ENCODE measurements at regions not wholly inside any gene's neighbourhood (a gene's known extent, or its start where the extent isn't known, plus 50 kb on each side); places are given as distances from the start of the nearest gene placed in this dataset.

DNA sequence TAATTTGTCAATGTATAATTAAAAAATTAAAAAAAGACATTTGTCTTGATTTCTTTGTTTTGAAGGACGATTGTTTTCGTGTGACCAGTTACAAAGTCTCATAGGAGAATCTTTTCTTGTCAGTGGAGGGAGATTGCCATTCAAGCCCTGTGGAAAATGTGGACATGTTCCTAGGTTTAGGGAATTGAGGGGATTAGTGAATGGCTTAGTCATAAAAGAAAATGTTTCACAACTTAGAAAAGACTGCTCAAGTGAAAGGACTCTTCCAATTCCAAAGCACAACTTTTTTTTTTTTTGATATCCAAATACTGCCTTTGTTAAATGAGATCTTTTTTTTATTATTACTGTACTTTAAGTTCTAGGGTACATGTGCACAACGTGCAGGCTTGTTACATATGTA lies 140.7 kb upstream of the HABP2 start:
- Histone ChIP-seq H3K9me3 (ENCODE audit: control insufficient read depth, insufficient read depth, low read depth, low read length) (no peaks in the 10 kb centered on the region), H3K4me1 (ENCODE audit: control insufficient read depth, insufficient read depth, low read length) (no peaks in the 10 kb centered on the region), H3K36me3 (ENCODE audit: control insufficient read depth in 2 of 2, insufficient read depth in 1 of 2, low read length in 2 of 2) (no peaks in the 10 kb centered on the region), H3K4me3 (ENCODE audit: low read depth, low read length) (no peak overlapping the region), H3K27ac (ENCODE audit: extremely low read depth, low read depth, low read length) (no peak overlapping the region)
- POLR2A ChIA-PET: no interaction called here
- TF ChIP-seq ZNF529 (tag by site-specific recombination; IDR thresholded peaks at IDR 0.05; ENCODE audit: insufficient replicate concordance): no peak
- no peak for TF ChIP-seq GFI1B (tag by site-specific recombination; IDR thresholded peaks at IDR 0.05)
- no peak for TF ChIP-seq SCRT2 (tag by site-specific recombination; IDR thresholded peaks at IDR 0.05)
- TF ChIP-seq, protein P1, sequence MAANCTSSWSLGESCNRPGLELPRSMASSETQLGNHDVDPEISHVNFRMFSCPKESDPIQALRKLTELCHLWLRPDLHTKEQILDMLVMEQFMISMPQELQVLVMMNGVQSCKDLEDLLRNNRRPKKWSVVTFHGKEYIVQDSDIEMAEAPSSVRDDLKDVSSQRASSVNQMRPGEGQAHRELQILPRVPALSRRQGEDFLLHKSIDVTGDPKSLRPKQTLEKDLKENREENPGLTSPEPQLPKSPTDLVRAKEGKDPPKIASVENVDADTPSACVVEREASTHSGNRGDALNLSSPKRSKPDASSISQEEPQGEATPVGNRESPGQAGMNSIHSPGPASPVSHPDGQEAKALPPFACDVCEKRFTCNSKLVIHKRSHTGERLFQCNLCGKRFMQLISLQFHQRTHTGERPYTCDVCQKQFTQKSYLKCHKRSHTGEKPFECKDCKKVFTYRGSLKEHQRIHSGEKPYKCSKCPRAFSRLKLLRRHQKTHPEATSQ (tag by site-specific recombination; IDR thresholded peaks at IDR 0.05): no peak
- TF ChIP-seq, protein P2, sequence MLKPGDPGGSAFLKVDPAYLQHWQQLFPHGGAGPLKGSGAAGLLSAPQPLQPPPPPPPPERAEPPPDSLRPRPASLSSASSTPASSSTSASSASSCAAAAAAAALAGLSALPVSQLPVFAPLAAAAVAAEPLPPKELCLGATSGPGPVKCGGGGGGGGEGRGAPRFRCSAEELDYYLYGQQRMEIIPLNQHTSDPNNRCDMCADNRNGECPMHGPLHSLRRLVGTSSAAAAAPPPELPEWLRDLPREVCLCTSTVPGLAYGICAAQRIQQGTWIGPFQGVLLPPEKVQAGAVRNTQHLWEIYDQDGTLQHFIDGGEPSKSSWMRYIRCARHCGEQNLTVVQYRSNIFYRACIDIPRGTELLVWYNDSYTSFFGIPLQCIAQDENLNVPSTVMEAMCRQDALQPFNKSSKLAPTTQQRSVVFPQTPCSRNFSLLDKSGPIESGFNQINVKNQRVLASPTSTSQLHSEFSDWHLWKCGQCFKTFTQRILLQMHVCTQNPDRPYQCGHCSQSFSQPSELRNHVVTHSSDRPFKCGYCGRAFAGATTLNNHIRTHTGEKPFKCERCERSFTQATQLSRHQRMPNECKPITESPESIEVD (tag by site-specific recombination; IDR thresholded peaks at IDR 0.05): no peak
- TF ChIP-seq, protein P3, sequence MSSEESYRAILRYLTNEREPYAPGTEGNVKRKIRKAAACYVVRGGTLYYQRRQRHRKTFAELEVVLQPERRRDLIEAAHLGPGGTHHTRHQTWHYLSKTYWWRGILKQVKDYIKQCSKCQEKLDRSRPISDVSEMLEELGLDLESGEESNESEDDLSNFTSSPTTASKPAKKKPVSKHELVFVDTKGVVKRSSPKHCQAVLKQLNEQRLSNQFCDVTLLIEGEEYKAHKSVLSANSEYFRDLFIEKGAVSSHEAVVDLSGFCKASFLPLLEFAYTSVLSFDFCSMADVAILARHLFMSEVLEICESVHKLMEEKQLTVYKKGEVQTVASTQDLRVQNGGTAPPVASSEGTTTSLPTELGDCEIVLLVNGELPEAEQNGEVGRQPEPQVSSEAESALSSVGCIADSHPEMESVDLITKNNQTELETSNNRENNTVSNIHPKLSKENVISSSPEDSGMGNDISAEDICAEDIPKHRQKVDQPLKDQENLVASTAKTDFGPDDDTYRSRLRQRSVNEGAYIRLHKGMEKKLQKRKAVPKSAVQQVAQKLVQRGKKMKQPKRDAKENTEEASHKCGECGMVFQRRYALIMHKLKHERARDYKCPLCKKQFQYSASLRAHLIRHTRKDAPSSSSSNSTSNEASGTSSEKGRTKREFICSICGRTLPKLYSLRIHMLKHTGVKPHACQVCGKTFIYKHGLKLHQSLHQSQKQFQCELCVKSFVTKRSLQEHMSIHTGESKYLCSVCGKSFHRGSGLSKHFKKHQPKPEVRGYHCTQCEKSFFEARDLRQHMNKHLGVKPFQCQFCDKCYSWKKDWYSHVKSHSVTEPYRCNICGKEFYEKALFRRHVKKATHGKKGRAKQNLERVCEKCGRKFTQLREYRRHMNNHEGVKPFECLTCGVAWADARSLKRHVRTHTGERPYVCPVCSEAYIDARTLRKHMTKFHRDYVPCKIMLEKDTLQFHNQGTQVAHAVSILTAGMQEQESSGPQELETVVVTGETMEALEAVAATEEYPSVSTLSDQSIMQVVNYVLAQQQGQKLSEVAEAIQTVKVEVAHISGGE (tag by site-specific recombination; conservative IDR thresholded peaks at IDR 0.05; ENCODE audit: low read depth): no peak
- TF ChIP-seq, protein P4, sequence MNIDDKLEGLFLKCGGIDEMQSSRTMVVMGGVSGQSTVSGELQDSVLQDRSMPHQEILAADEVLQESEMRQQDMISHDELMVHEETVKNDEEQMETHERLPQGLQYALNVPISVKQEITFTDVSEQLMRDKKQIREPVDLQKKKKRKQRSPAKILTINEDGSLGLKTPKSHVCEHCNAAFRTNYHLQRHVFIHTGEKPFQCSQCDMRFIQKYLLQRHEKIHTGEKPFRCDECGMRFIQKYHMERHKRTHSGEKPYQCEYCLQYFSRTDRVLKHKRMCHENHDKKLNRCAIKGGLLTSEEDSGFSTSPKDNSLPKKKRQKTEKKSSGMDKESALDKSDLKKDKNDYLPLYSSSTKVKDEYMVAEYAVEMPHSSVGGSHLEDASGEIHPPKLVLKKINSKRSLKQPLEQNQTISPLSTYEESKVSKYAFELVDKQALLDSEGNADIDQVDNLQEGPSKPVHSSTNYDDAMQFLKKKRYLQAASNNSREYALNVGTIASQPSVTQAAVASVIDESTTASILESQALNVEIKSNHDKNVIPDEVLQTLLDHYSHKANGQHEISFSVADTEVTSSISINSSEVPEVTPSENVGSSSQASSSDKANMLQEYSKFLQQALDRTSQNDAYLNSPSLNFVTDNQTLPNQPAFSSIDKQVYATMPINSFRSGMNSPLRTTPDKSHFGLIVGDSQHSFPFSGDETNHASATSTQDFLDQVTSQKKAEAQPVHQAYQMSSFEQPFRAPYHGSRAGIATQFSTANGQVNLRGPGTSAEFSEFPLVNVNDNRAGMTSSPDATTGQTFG (tag by site-specific recombination; IDR thresholded peaks at IDR 0.05; ENCODE audit: borderline replicate concordance): no peak
- TF ChIP-seq HOXA7 (CRISPR knock-in tag; IDR thresholded peaks at IDR 0.05; ENCODE audit: borderline replicate concordance): no peak
- TF ChIP-seq BCL11A (tag by site-specific recombination; IDR thresholded peaks at IDR 0.05; ENCODE audit: low read depth): no peak
- no peak for TF ChIP-seq ZNF221 (tag by site-specific recombination; IDR thresholded peaks at IDR 0.05; ENCODE audit: borderline replicate concordance)
- no peak for TF ChIP-seq ZNF341 (tag by site-specific recombination; IDR thresholded peaks at IDR 0.05; ENCODE audit: low read depth)
- TF ChIP-seq ZNF707 (tag by site-specific recombination; IDR thresholded peaks at IDR 0.05): no peak
- no peak for TF ChIP-seq ZNF549 (tag by site-specific recombination; IDR thresholded peaks at IDR 0.05)
- TF ChIP-seq, protein P5, sequence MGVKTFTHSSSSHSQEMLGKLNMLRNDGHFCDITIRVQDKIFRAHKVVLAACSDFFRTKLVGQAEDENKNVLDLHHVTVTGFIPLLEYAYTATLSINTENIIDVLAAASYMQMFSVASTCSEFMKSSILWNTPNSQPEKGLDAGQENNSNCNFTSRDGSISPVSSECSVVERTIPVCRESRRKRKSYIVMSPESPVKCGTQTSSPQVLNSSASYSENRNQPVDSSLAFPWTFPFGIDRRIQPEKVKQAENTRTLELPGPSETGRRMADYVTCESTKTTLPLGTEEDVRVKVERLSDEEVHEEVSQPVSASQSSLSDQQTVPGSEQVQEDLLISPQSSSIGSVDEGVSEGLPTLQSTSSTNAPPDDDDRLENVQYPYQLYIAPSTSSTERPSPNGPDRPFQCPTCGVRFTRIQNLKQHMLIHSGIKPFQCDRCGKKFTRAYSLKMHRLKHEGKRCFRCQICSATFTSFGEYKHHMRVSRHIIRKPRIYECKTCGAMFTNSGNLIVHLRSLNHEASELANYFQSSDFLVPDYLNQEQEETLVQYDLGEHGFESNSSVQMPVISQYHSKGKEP (tag by site-specific recombination; IDR thresholded peaks at IDR 0.05): no peak
- TF ChIP-seq ZNF2 (tag by site-specific recombination; IDR thresholded peaks at IDR 0.05): no peak
- TF ChIP-seq ZNF202 (tag by site-specific recombination; IDR thresholded peaks at IDR 0.05; ENCODE audit: borderline replicate concordance): no peak
- TF ChIP-seq ZNF174 (tag by site-specific recombination; IDR thresholded peaks at IDR 0.05): no peak
- no peak for TF ChIP-seq ZNF239 (tag by site-specific recombination; IDR thresholded peaks at IDR 0.05)
- CTCF ChIA-PET: no interaction called here

All from HEK293 (cell line).